ENCODE measurements at regions not wholly inside any gene's neighbourhood (a gene's known extent, or its start where the extent isn't known, plus 50 kb on each side); places are given as distances from the start of the nearest gene placed in this dataset.

DNA sequence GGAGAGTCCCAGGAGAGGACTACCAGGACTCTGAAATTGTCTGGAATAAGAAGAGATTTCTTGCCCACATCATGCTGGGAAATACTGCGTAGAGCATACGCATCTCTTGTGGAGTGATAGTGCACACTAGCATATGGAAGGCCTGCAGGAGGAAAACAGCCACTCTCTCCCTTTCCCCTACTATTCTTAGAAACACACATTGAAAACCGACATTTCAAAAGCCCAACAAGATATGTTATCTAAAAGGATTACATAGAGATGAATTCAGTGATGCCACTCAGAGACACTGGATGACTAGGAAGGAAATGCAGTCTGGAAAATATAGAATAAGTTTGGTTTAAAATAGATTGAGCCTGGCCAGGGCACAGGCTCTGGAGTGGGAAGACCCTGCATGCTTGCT, 388.7 kb upstream of the NBEA start:
- Histone ChIP-seq H2AK5ac (ENCODE audit: low read depth, low read length) (no peak overlapping the region), H3K27me3 (ENCODE audit: control insufficient read depth, insufficient read depth, low read length) (no peaks in the 10 kb centered on the region), H3K36me3 (ENCODE audit: control insufficient read depth, insufficient read depth, low read length) (no peaks in the 10 kb centered on the region), H3K9ac (ENCODE audit: low read depth, low read length) (no peak overlapping the region), H3K4me2 (ENCODE audit: low read depth, low read length) (no peak overlapping the region), H3K4ac (ENCODE audit: low read depth, low read length) (no peak overlapping the region), H3K9me1 (ENCODE audit: insufficient read depth, low read length) (no peaks in the 10 kb centered on the region), H3K14ac (replicated peaks; ENCODE audit: low read depth, low read length) (no peak overlapping the region), H4K8ac (ENCODE audit: low read depth in 2 of 2, low read length in 2 of 2) (no peak overlapping the region), H2AK9ac (replicated peaks; ENCODE audit: low read depth, low read length, poor library complexity) (no peak overlapping the region), H3K79me1 (ENCODE audit: low read depth in 1 of 2, low read length in 2 of 2) (no peaks in the 10 kb centered on the region), H3K27ac (ENCODE audit: insufficient read depth, low read length) (no peak overlapping the region), H2BK20ac (ENCODE audit: low read depth, low read length) (no peak overlapping the region), H2AFZ (replicated peaks; ENCODE audit: low read length, poor library complexity) (no peak overlapping the region), H3K4me1 (ENCODE audit: control insufficient read depth, insufficient read depth, low read length) (no peaks in the 10 kb centered on the region), H2BK120ac (ENCODE audit: low read depth, low read length) (no peak overlapping the region), H3K18ac (ENCODE audit: low read depth, low read length) (no peak overlapping the region), H3K9me3 (ENCODE audit: control insufficient read depth, insufficient read depth, low read length) (no peaks in the 10 kb centered on the region), H3K23ac (ENCODE audit: low read depth, low read length) (no peak overlapping the region), H4K20me1 (ENCODE audit: insufficient read depth, low read length) (no peaks in the 10 kb centered on the region), H3K4me3 (ENCODE audit: insufficient read depth, low read depth, low read length) (no peak overlapping the region), H2BK5ac (ENCODE audit: low read depth, low read length, poor library complexity, severe bottlenecking) (no peak overlapping the region), H2BK15ac (ENCODE audit: low read depth, low read length) (no peak overlapping the region), H3K56ac (ENCODE audit: extremely low read depth, insufficient read depth, low read length) (no peak overlapping the region), H4K5ac (ENCODE audit: low read depth, low read length) (no peak overlapping the region), H4K91ac (ENCODE audit: insufficient read depth, low read depth, low read length) (no peak overlapping the region)
- BruUV-seq (replicated peaks) = no TSS peak
- WGBS, 2 experiments (ENCODE audit: extremely low coverage in 2 of 2, insufficient read length in 1 of 2) = no CpG with 5 or more reads among the region's 3 CpGs
- DNase-seq = no peak
- ChIA-PET CTCF (no interaction called here), POLR2A (ENCODE audit: unreplicated experiment) (no interaction called here)
- in situ Hi-C loops (cut with MboI; ENCODE audit: low sequenced_read_pairs) (no loop called here), dilution Hi-C loops (cut with HindIII; ENCODE audit: low sequenced_read_pairs, unreplicated experiment) (no loop called here), intact Hi-C loops (cut with micrococcal nuclease) (no loop called here)
- no peak for ATAC-seq (ENCODE audit: low read depth)
- TF ChIP-seq POLR2A (IDR thresholded peaks at IDR 0.05; ENCODE audit: low read depth, low read length) = no peak
- no peak for TF ChIP-seq BHLHE40 (IDR thresholded peaks at IDR 0.05; ENCODE audit: low read depth, low read length)
- no peak for TF ChIP-seq NFE2L2 (IDR thresholded peaks at IDR 0.05; ENCODE audit: low read depth, low read length)
- TF ChIP-seq CTCF (conservative IDR thresholded peaks at IDR 0.05; ENCODE audit: low read depth, low read length) = no peak
- TF ChIP-seq, protein P1, sequence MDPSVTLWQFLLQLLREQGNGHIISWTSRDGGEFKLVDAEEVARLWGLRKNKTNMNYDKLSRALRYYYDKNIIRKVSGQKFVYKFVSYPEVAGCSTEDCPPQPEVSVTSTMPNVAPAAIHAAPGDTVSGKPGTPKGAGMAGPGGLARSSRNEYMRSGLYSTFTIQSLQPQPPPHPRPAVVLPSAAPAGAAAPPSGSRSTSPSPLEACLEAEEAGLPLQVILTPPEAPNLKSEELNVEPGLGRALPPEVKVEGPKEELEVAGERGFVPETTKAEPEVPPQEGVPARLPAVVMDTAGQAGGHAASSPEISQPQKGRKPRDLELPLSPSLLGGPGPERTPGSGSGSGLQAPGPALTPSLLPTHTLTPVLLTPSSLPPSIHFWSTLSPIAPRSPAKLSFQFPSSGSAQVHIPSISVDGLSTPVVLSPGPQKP (IDR thresholded peaks at IDR 0.05; ENCODE audit: borderline replicate concordance, low read depth, low read length) = no peak
- TF ChIP-seq FOS (IDR thresholded peaks at IDR 0.05; ENCODE audit: low read depth, low read length) = no peak
- TF ChIP-seq RAD21 (IDR thresholded peaks at IDR 0.05; ENCODE audit: low read length) = no peak
- no peak for TF ChIP-seq MAFK (IDR thresholded peaks at IDR 0.05; ENCODE audit: low read depth, low read length)
- TF ChIP-seq CEBPB (IDR thresholded peaks at IDR 0.05; ENCODE audit: low read depth, low read length) = no peak

Data from IMR-90 (cell line).